ENCODE measurements at regions not wholly inside any gene's neighbourhood (a gene's known extent, or its start where the extent isn't known, plus 50 kb on each side); places are given as distances from the start of the nearest gene placed in this dataset.
"Not testable (repeated sequence)": the region's sequence is repeated elsewhere in the genome, so short reads cannot be mapped to it uniquely, and the experiment has no call there.

DNA sequence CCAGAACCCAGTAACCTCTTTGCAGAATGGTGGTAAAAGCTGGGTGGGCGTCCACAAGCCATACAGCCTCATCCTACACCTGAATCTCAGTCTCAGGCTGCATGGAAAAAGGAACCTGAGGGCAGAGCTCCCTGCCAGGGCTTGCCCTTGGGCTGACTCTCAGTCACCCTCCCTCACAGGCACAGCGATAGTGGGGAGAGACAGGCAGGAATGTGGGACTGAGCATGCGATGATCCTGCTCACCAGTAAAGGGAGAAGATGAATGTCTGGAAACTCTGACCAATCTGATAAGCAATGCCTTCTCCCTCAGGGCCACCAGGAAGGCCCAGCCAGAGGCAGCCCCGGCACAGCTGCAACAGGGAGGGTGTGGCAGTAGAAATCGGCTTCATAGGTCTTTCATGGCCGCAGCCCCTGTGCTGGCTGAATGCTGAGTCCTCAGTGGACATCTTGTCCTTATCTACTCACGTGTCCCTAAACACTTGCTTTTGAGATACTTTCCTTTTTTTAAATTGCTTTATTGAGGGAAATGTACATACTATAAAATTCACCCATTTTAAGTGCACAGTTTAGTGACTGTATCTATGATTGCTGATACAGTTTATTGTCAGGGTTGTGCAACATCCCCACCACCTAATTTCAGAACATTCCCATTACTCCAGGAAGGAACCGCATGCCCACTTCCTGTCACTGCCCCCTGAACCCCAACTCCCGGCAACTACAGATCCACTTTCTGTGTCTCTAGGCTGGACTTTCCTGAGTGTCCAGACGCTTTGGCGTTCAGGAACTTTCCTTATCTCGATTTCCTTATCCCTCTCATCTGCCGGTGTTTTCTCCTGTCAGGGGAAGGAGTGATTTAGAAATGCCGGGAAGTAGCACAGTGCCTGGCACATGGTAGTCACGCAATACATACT lies 258.1 kb downstream of the PCNX1 start:
- peaks cover 16% of the 10 kb centered on the region for H3K27me3 Mint-ChIP-seq
- H3K27ac Mint-ChIP-seq: peak overlapping the region in 1 of 3 donors; percentile 39
- peaks cover 8 to 11% (median 10%) of the 10 kb centered on the region in 3 donors for H3K4me1 Mint-ChIP-seq
- peaks cover 0 to 3% (median 1%) of the 10 kb centered on the region in 3 donors for H3K9me3 Mint-ChIP-seq
- no peaks in the 10 kb centered on the region for H3K36me3 Mint-ChIP-seq
- no peak overlapping the region for H3K4me3 Mint-ChIP-seq

DNA sequence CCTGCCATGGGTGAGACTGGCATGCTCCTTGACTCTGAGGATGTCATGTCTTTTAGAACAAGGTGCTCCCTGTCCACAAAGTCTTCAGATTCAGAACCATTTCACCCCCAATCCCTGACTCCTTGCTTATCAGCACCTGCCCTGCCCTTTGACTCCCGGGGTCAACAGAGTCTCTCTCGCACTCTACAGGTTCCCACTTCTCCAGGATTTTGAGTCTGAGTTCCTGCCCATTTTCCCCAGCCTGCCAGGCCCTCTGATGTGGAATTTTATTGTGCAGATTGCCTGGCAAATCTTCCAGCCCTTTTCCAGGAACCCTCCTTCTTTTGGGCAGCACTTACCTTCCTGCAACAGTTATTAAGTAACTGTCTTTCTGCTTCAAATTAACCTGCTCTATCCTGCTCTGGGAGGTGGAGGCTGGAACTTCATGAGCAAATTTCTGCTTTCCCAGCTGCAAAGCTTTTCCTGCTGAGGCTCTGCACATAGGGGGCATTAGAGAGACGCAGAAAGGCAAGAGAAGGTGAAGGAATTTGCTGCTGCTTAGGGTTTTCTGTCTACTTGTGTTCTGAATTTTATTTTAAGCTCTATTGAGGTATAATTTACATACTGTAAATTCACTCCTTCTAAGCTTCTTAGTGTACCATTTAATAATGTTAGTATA lies 259.1 kb downstream of the PCNX1 start:
- no peak overlapping the region for H3K4me3 Mint-ChIP-seq
- peaks cover 16% of the 10 kb centered on the region for H3K27me3 Mint-ChIP-seq

DNA sequence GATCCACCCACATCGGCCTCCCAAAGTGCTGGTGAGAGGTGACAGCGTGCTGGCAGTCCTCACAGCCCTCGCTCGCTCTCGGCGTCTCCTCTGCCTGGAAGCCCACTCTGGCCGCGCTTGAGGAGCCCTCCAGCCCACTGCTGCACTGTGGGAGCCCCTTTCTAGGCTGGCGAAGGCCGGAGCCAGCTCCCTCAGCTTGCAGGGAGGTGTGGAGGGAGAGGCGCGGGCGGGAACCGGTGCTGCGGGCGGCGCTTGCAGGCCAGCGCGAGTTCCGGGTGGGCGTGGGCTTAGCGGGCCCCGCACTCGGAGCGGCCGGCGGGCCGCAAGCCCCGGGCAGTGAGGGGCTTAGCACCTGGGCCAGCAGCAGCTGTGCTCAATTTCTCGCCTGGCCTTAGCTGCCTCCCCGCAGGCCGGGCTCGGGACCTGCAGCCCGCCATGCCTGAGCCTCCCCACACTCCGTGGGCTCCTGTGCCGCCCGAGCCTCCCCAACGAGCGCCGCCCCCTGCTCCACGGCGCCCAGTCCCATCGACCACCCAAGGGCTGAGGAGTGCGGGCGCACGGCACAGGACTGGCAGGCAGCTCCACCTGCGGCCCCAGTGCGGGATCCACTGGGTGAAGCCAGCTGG lies 260.2 kb downstream of the PCNX1 start:
- not testable (repeated sequence) for H3K4me3 Mint-ChIP-seq, H3K9me3 Mint-ChIP-seq, H3K27ac Mint-ChIP-seq, H3K36me3 Mint-ChIP-seq
- peaks cover 8 to 11% (median 10%) of the 10 kb centered on the region in 3 donors for H3K4me1 Mint-ChIP-seq
- peaks cover 16% of the 10 kb centered on the region for H3K27me3 Mint-ChIP-seq

More for the DNA sequence above, 259.1 kb downstream of the PCNX1 start:
- Mint-ChIP-seq H3K4me1 (peaks cover 8 to 11% (median 10%) of the 10 kb centered on the region in 3 donors), H3K27ac (no peak overlapping the region), H3K9me3 (peaks cover 0 to 1% (median 0%) of the 10 kb centered on the region in 3 donors), H3K36me3 (no peaks in the 10 kb centered on the region)

DNA sequence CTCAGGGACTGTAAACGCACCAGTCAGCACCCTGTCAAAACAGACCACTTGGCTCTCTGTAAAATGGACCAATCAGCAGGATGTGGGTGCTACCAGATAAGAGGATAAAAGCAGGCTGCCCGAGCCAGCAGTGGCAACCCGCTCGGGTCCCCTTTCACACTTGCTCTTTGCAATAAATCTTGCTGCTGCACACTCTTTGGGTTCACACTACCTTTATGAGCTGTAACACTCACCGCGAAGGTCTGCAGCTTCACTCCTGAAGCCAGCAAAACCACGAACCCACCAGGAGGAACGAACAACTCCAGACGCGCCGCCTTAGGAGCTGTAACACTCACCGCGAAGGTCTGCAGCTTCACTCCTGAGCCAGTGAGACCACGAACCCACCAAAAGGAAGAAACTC lies 260.9 kb downstream of the PCNX1 start:
- H3K4me3 Mint-ChIP-seq: peak overlapping the region; percentile 19 to 91 (median 74)

DNA sequence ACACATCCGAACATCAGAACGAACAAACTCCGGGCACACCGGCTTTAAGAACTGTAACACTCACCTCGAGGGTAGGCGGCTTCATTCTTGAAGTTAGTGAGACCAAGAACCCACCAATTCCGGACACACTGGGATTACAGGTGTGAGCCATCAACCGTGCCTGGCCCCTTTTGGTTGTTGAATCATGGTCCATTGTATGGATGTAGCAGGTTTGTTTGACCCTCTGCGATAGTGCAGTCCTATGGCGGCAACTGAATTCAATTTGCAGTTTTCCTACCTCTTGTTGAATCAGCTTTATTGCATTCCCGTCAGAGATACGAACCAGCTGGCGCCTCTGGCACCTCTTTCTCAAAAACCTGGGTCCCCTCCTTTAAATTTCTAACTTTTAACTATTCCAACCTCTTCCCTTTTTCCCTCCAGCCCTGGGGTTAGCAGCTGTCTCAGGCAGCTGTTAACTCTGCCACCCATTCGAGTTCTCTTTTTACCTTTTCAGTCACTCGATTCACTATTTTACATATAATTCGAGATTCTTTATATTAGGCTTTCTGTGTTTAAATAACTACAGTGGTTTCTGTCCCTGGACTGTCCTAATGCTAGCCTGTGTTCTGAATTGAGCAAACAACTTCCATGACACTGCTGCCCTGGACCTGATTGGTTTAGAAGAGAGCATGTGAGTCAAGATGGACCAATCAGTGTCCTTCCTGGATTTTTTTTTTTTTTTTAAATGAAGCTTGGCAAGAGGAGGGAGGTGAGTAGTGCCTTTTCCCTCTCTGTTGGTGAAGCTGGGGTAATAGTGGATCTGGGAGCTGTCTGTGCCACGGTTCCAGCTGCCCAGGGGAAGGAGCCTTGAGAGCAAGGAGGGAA lies 261.5 kb downstream of the PCNX1 start:
- peak overlapping the region; percentile 19 to 91 (median 74) for H3K4me3 Mint-ChIP-seq
- H3K4me1 Mint-ChIP-seq: peaks cover 9 to 11% (median 10%) of the 10 kb centered on the region in 3 donors
- H3K27me3 Mint-ChIP-seq: peaks cover 16% of the 10 kb centered on the region
- H3K27ac Mint-ChIP-seq: peak overlapping the region in 1 of 3 donors; percentile 25
- H3K36me3 Mint-ChIP-seq: no peaks in the 10 kb centered on the region
- peaks cover 0 to 1% (median 0%) of the 10 kb centered on the region in 3 donors for H3K9me3 Mint-ChIP-seq

More for the DNA sequence above, 260.9 kb downstream of the PCNX1 start:
- not testable (repeated sequence) for H3K27ac Mint-ChIP-seq, H3K36me3 Mint-ChIP-seq, H3K9me3 Mint-ChIP-seq
- peaks cover 9 to 11% (median 10%) of the 10 kb centered on the region in 3 donors for H3K4me1 Mint-ChIP-seq
- H3K27me3 Mint-ChIP-seq: peaks cover 16% of the 10 kb centered on the region

DNA sequence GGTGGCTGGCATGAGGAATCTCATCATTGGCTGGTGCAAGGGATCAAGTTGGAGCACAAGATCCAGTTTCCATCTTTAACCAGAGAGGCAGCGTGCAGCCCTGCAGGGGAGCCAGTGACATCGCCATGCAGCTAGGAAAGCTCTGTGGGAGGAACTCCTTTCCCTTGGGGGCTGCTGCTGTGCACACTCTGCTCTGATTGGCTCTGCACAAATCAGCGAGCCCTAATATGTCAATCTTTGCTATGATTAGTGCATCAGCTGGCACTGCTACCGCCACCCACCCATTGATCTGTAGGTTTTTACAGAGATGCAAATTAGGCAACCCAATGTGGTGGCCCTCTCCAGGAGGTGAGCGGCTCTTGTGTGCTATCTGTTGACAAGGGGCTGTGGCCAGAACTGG lies 262.6 kb downstream of the PCNX1 start:
- H3K27ac Mint-ChIP-seq: no peak overlapping the region
- H3K4me1 Mint-ChIP-seq: peaks cover 9 to 11% (median 10%) of the 10 kb centered on the region in 3 donors
- no peaks in the 10 kb centered on the region for H3K36me3 Mint-ChIP-seq
- H3K9me3 Mint-ChIP-seq: peaks cover 0 to 1% (median 0%) of the 10 kb centered on the region in 3 donors
- H3K27me3 Mint-ChIP-seq: peaks cover 16% of the 10 kb centered on the region
- H3K4me3 Mint-ChIP-seq: peak overlapping the region in 2 of 4 donors; percentile 45 to 81

DNA sequence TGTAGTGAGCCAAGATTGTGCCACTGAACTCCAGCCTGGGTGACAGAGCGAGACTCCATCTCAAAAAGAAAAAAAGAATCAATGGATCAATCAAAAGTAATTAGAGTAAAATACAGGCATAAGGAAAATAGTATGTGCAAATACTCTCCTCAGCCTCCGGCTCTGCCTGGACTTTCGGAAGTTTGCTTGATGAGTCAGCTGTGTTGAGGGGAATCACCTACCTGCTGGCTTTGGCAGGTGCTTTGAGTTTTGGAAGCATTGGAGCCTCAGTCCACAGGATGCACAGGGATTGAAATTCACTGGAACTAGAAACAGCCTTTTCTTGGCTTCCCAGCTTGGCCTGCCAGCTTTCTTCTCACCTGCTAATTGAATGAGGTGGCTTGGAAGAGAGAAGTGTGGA lies 268.2 kb downstream of the PCNX1 start:
- H3K27me3 Mint-ChIP-seq: no peaks in the 10 kb centered on the region
- H3K4me1 Mint-ChIP-seq: peaks cover 0 to 1% (median 0%) of the 10 kb centered on the region in 3 donors
- H3K4me3 Mint-ChIP-seq: no peak overlapping the region
- no peaks in the 10 kb centered on the region for H3K9me3 Mint-ChIP-seq
- no peaks in the 10 kb centered on the region for H3K36me3 Mint-ChIP-seq
- H3K27ac Mint-ChIP-seq: no peak overlapping the region

DNA sequence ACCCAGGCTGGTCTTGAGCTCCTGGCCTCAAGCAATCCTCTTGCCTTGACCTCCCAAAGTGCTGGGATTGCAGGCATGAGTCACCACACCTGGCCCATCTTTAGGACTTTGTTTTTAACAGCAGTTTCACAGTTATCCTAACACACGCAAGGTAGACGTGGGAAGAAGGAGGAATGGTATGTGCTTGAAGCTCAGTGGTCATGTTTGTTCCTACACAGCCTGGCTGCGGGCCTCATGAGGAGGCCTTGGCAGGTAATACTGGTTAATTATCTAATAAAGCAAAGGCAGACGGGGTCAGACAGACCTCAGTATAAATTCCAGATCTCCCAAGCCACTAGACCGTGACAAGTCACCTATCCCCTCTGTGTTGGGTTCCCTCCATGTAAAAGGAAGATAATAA lies 271.8 kb downstream of the PCNX1 start:
- Mint-ChIP-seq H3K27me3 (no peaks in the 10 kb centered on the region), H3K9me3 (no peaks in the 10 kb centered on the region), H3K36me3 (no peaks in the 10 kb centered on the region), H3K4me1 (no peaks in the 10 kb centered on the region), H3K27ac (no peak overlapping the region), H3K4me3 (no peak overlapping the region)

DNA sequence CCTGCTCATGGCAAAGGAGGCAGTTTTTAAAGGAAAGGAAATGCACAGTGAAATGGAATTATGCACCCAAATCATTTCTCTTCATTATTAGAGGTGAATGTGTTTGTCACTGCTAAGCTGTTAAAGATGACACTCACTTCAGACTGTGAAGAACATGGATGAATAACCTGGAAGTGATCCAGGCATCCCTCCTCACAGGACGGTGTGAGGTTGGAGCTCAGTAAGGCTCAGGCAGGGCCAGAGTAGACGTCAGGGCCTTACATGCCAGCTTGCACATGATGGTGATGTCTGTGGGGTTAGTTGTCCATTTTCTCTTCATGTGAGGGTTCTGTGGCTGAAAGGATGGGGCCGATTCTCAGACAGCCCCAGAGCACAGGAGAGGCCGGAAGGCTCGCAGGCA lies 273.1 kb downstream of the PCNX1 start:
- Mint-ChIP-seq H3K27me3 (no peaks in the 10 kb centered on the region), H3K4me3 (no peak overlapping the region), H3K9me3 (no peaks in the 10 kb centered on the region), H3K27ac (no peak overlapping the region), H3K4me1 (no peaks in the 10 kb centered on the region), H3K36me3 (no peaks in the 10 kb centered on the region)

DNA sequence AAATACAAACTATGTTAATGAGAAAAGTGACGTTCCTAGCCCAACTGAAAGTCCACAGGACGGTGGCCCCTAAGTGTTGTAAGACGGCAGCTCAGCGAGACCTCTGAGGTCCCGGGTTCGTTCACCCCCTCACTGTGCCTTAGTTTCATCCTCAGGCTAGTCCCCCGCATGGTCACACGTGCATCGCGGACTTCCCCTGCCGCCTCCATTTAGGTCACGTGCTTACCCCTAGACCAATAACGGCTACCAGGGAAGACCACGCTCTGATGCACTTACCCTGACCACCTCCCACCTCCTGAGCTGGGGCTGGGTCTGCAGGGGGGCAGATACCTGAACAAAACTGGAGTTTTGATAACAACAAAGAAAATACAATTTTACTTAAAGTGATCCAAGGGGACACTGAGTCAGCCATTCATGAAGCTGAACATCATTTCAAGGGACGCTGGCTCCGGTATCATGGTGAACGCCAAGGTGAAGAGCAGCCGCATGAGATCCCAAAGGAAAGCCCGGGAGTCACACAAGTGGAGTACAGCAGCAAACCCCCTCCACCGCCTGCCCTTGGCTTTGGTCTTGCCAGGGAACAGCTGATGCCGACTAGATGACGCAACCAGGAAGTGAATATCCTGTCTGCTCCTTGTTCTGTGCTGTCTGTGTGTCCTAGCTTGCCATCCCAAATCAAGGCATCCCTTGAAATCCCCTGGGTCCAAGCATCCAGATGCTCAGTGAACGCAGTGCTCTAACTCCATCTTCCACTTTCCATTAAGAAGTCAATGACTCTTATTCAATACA lies 274.1 kb downstream of the PCNX1 start:
- Mint-ChIP-seq H3K4me3 (no peak overlapping the region), H3K27me3 (no peaks in the 10 kb centered on the region), H3K27ac (no peak overlapping the region), H3K9me3 (peaks cover 0 to under 1% (median 0%) of the 10 kb centered on the region in 3 donors), H3K36me3 (no peaks in the 10 kb centered on the region), H3K4me1 (no peaks in the 10 kb centered on the region)

DNA sequence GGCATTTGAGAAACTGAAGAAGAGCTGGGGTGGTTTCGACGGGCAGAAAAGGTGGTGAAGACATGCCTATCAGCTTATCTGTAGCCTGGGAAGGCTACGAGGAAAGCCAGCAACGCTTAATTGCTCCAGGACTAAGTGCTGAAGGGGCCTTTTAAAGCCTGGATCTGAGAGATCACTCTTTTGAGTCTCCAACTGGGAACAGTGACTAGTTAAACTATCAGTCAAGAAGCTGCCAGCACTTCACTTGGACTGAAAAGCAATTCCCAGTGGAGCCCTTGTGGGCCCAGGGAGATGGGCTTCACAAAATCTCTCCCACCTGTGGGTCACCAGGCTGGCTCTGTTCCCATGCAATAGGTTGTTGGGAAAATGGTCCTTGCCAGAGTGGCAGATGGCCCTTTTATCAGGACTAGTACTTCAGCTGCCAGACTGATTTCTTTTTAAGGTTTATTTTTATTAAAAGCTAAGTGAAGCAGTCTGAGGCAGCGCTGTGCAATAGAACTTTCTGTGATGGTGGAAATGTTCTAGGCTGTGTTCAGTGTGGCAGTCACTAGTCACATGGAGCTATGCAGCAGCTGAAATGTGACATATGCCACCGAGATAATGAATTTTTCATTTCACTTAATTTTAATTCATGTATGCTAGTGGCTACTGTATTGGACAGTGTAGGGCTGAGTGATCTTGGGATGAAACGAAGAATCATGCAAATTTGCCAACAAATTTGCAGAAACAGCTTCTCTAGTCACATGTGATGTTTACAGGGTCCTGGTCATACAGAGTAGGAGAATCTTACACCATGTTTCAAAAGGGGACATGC lies 276.8 kb downstream of the PCNX1 start:
- H3K36me3 Mint-ChIP-seq: no peaks in the 10 kb centered on the region
- H3K27ac Mint-ChIP-seq: no peak overlapping the region
- no peak overlapping the region for H3K4me3 Mint-ChIP-seq
- H3K9me3 Mint-ChIP-seq: peaks cover 0 to 7% (median 3%) of the 10 kb centered on the region in 3 donors
- peaks cover 9% of the 10 kb centered on the region for H3K27me3 Mint-ChIP-seq
- no peaks in the 10 kb centered on the region for H3K4me1 Mint-ChIP-seq

DNA sequence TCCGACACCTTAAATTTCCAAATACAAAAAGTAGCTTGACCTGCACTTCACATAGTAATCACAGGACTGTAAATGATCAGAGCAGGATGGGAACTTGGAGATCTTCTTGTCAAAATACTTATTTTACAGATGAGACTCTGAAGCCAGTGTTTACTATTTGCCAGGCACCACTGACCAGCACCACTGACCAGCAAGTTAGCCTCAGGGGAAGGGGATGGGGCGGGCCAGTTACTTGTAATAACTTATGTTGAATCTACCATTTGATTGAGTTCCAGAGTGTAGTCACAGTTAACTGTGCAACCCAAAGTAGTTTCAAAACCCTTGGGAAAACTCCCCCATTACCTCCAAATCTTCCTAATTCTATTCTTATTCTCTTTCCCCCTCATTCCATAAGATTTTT lies 278.4 kb downstream of the PCNX1 start:
- Mint-ChIP-seq H3K4me1 (no peaks in the 10 kb centered on the region), H3K9me3 (peaks cover 0 to 10% (median 4%) of the 10 kb centered on the region in 3 donors), H3K27ac (no peak overlapping the region), H3K36me3 (no peaks in the 10 kb centered on the region), H3K27me3 (peaks cover 13% of the 10 kb centered on the region), H3K4me3 (no peak overlapping the region)

Data from IgD-negative memory B cell (primary cell).